Astrocyte (in vitro differentiated cells and primary cell): ENCODE measurements at regions not wholly inside any gene's neighbourhood (a gene's known extent, or its start where the extent isn't known, plus 50 kb on each side); places are given as distances from the start of the nearest gene placed in this dataset.

ENCODE experiments used
- DNase-seq: peaks from one replicate; pipeline ENCODE4 v3.0.0-alpha.2; 2010; ENCODE audit warnings: low read depth
- FAIRE-seq: peaks from 2 replicates; lab custom pipeline; 2011; peaks lifted over from hg19 to GRCh38; lab: Jason Lieb, UNC
- H2AFZ ChIP-seq: 2 replicates; pipeline ENCODE4 v1.6.0; 2012; ENCODE audit warnings: low read depth, low read length, inconsistent platforms
- H3K27ac ChIP-seq: 2 replicates; pipeline ENCODE4 v1.5.1; 2011; ENCODE audit warnings: low read depth, low read length, inconsistent platforms
- H3K27me3 ChIP-seq: 2 replicates; pipeline ENCODE4 v1.6.0; 2011; ENCODE audit warnings: low read length, inconsistent platforms; ENCODE audit not compliant: insufficient read depth
- H3K36me3 ChIP-seq: 2 replicates; pipeline ENCODE4 v1.5.1; 2011; ENCODE audit warnings: low read length, inconsistent platforms; ENCODE audit not compliant: insufficient read depth
- H3K4me1 ChIP-seq: 2 replicates; pipeline ENCODE4 v1.5.1; 2011; ENCODE audit warnings: low read length, inconsistent platforms; ENCODE audit not compliant: insufficient read depth
- H3K4me2 ChIP-seq: 2 replicates; pipeline ENCODE4 v1.6.0; 2012; ENCODE audit warnings: low read length, inconsistent platforms
- H3K4me3 ChIP-seq: 2 replicates; pipeline ENCODE4 v1.5.1; 2011; ENCODE audit warnings: low read depth, mild to moderate bottlenecking, low read length, inconsistent platforms; ENCODE audit not compliant: insufficient read depth
- H3K79me2 ChIP-seq: 2 replicates; pipeline ENCODE4 v1.6.0; 2012; ENCODE audit warnings: mild to moderate bottlenecking, low read length, inconsistent platforms; ENCODE audit not compliant: insufficient read depth
- H3K9ac ChIP-seq: 2 replicates; pipeline ENCODE4 v1.6.0; 2012; ENCODE audit warnings: mild to moderate bottlenecking, low read length, inconsistent platforms
- H3K9me3 ChIP-seq: 2 replicates; pipeline ENCODE4 v1.5.1; 2012; ENCODE audit warnings: low read depth, mild to moderate bottlenecking, low read length, inconsistent platforms; ENCODE audit not compliant: insufficient read depth
- H4K20me1 ChIP-seq: 2 replicates; pipeline ENCODE4 v1.6.0; 2012; ENCODE audit warnings: low read length, inconsistent platforms; ENCODE audit not compliant: insufficient read depth
- H3K27ac Mint-ChIP-seq: one replicate; pipeline ENCODE4 v1.8.0; 2021; ENCODE audit warnings: mild to moderate bottlenecking, mixed read lengths; ENCODE audit not compliant: unreplicated experiment
- H3K27me3 Mint-ChIP-seq: one replicate; pipeline ENCODE4 v1.8.0; 2021; ENCODE audit warnings: low read depth, mixed read lengths; ENCODE audit not compliant: unreplicated experiment
- H3K36me3 Mint-ChIP-seq: one replicate; pipeline ENCODE4 v1.8.0; 2021; ENCODE audit warnings: low read depth, mixed read lengths; ENCODE audit not compliant: unreplicated experiment
- H3K4me1 Mint-ChIP-seq: one replicate; pipeline ENCODE4 v1.8.0; 2021; ENCODE audit warnings: low read depth, mixed read lengths; ENCODE audit not compliant: unreplicated experiment
- H3K4me3 Mint-ChIP-seq: one replicate; pipeline ENCODE4 v1.8.0; 2021; ENCODE audit warnings: mild to moderate bottlenecking, moderate library complexity, mixed read lengths; ENCODE audit not compliant: unreplicated experiment
- H3K9me3 Mint-ChIP-seq: one replicate; pipeline ENCODE4 v1.8.0; 2021; ENCODE audit warnings: mild to moderate bottlenecking, mixed read lengths; ENCODE audit not compliant: unreplicated experiment
- EZH2 ChIP-seq: IDR thresholded peaks from 2 replicates; pipeline ENCODE4 v1.6.1; 2012; ENCODE audit warnings: mild to moderate bottlenecking, low read length, inconsistent platforms; ENCODE audit not compliant: insufficient read depth
- TF ChIP-seq, protein P1 (sequence below): IDR thresholded peaks from 2 replicates; pipeline ENCODE4 v1.5.1; 2011; ENCODE audit warnings: low read depth, mild to moderate bottlenecking, inconsistent platforms, low read length, moderate library complexity; ENCODE audit not compliant: insufficient read depth

DNA sequence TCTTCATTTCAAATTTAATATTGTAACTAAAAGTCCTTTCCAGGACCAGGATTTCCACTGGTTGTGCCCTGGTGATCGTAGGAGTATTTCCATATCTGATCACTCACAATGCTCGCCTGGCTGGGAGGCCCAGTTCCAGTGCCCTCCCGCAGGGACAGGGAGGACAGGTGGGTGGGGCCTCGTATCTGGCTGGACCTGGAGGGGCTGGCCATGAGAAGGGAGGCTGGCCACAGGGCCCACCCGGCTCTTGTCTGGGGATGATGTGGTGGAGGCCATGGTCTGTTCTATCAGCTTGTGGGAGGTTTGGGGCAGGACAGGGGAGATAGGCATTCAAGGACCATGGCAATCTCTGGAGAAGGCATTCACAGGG is 286.4 kb downstream of the GADD45G start:
- H3K4me1 Mint-ChIP-seq, result peaks cover 14% of the 10 kb centered on the region
- H3K36me3 ChIP-seq, result no peaks in the 10 kb centered on the region
- H3K27me3 Mint-ChIP-seq, result peaks cover 15% of the 10 kb centered on the region
- no peaks in the 10 kb centered on the region for H3K9me3 ChIP-seq
- no peak overlapping the region for H3K9ac ChIP-seq
- no peak overlapping the region for H3K4me2 ChIP-seq
- H3K4me3 ChIP-seq, result no peak overlapping the region
- no peaks in the 10 kb centered on the region for H3K36me3 Mint-ChIP-seq
- H4K20me1 ChIP-seq, result no peaks in the 10 kb centered on the region
- no peak overlapping the region for H3K27ac ChIP-seq
- FAIRE-seq (no peak), DNase-seq (no peak)
- no peak overlapping the region for H3K27ac Mint-ChIP-seq
- no peaks in the 10 kb centered on the region for H3K27me3 ChIP-seq
- no peak for TF ChIP-seq EZH2
- TF ChIP-seq, protein P1, sequence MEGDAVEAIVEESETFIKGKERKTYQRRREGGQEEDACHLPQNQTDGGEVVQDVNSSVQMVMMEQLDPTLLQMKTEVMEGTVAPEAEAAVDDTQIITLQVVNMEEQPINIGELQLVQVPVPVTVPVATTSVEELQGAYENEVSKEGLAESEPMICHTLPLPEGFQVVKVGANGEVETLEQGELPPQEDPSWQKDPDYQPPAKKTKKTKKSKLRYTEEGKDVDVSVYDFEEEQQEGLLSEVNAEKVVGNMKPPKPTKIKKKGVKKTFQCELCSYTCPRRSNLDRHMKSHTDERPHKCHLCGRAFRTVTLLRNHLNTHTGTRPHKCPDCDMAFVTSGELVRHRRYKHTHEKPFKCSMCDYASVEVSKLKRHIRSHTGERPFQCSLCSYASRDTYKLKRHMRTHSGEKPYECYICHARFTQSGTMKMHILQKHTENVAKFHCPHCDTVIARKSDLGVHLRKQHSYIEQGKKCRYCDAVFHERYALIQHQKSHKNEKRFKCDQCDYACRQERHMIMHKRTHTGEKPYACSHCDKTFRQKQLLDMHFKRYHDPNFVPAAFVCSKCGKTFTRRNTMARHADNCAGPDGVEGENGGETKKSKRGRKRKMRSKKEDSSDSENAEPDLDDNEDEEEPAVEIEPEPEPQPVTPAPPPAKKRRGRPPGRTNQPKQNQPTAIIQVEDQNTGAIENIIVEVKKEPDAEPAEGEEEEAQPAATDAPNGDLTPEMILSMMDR, result no peak
- peaks cover 8% of the 10 kb centered on the region for H3K4me1 ChIP-seq
- peaks cover 3% of the 10 kb centered on the region for H3K9me3 Mint-ChIP-seq
- H2AFZ ChIP-seq, result no peak overlapping the region
- H3K79me2 ChIP-seq, result no peaks in the 10 kb centered on the region
- no peak overlapping the region for H3K4me3 Mint-ChIP-seq

DNA sequence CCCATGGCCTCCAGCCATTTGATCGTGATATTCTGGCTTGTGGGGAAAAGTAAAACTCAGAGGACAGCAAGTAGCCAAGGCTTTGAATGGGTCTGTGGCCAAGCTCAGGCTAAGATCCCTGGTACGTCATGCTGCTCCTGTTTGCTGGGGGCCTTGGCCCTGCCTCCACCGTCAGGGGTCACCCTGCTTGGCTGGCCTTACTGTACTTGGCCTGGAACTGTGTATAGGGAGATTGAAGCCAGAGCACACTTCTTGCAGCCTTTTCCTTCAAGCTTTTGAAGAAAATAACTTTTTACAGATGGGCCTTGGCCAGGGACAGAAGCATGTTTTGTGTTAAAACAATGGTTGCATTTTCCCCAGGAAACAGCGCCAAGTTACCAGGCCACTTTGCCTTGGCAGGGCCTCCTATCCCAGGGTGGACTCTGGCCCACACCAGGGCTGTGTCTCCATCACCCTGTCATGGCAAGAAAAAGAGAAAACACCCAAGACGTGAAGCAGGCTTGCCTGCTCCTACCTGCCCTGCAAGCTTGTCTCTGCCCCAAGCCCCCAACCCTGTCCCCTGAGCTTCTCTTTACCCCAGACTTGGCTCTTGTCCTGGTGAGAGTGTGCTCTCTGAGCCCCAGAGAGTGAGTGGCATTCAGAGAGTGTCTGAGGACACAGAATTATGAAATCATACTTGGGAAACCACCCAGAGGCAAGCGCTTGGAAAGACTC is 286.9 kb downstream of the GADD45G start:
- no peak for FAIRE-seq
- Mint-ChIP-seq H3K27ac (no peak overlapping the region), H3K4me3 (no peak overlapping the region), H3K36me3 (no peaks in the 10 kb centered on the region), H3K4me1 (peaks cover 8% of the 10 kb centered on the region), H3K27me3 (peaks cover 17% of the 10 kb centered on the region), H3K9me3 (peaks cover 3% of the 10 kb centered on the region)
- no peak overlapping the region for H3K4me2 ChIP-seq
- H3K9me3 ChIP-seq, result no peaks in the 10 kb centered on the region
- DNase-seq, result no peak
- no peaks in the 10 kb centered on the region for H3K27me3 ChIP-seq
- no peak overlapping the region for H2AFZ ChIP-seq
- TF ChIP-seq EZH2, result no peak
- TF ChIP-seq, protein P1, result no peak
- H3K4me1 ChIP-seq, result peaks cover 3% of the 10 kb centered on the region
- no peak overlapping the region for H3K4me3 ChIP-seq
- H3K79me2 ChIP-seq, result no peaks in the 10 kb centered on the region
- no peaks in the 10 kb centered on the region for H3K36me3 ChIP-seq
- H3K9ac ChIP-seq, result no peak overlapping the region
- H3K27ac ChIP-seq, result no peak overlapping the region
- no peaks in the 10 kb centered on the region for H4K20me1 ChIP-seq

DNA sequence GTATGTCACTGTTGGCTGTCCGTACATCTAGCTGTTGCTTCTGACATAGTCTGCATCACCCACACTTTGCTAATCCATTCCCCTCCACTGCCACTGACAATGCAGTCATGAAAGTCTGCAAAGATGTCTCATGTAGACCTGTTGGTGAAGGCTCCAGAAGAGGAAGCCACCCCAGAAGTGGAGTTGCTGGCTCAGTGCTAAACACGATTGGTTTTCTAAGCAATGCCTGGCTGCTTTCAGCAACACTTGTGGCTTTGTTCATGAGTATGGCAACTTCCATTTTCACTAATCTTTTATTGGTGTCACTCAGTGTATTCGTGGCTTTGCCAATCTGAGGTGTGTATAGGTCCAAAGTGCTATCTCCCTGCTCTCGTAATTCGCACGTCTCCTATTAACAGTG is 288.1 kb downstream of the GADD45G start:
- no peak for FAIRE-seq
- H3K4me3 Mint-ChIP-seq, result no peak overlapping the region
- Histone ChIP-seq H3K4me1 (no peaks in the 10 kb centered on the region), H3K36me3 (no peaks in the 10 kb centered on the region), H2AFZ (no peak overlapping the region), H4K20me1 (no peaks in the 10 kb centered on the region), H3K27ac (no peak overlapping the region), H3K9ac (no peak overlapping the region), H3K79me2 (no peaks in the 10 kb centered on the region), H3K9me3 (no peaks in the 10 kb centered on the region), H3K4me2 (no peak overlapping the region), H3K27me3 (no peaks in the 10 kb centered on the region), H3K4me3 (no peak overlapping the region)
- TF ChIP-seq, protein P1, result no peak
- H3K9me3 Mint-ChIP-seq, result peaks cover 3% of the 10 kb centered on the region
- DNase-seq, result no peak
- no peaks in the 10 kb centered on the region for H3K4me1 Mint-ChIP-seq
- H3K27me3 Mint-ChIP-seq, result peaks cover 17% of the 10 kb centered on the region
- no peak overlapping the region for H3K27ac Mint-ChIP-seq
- no peaks in the 10 kb centered on the region for H3K36me3 Mint-ChIP-seq
